ENCODE measurements at regions not wholly inside any gene's neighbourhood (a gene's known extent, or its start where the extent isn't known, plus 50 kb on each side); places are given as distances from the start of the nearest gene placed in this dataset.
"Not testable (repeated sequence)": the region's sequence is repeated elsewhere in the genome, so short reads cannot be mapped to it uniquely, and the experiment has no call there.

DNA sequence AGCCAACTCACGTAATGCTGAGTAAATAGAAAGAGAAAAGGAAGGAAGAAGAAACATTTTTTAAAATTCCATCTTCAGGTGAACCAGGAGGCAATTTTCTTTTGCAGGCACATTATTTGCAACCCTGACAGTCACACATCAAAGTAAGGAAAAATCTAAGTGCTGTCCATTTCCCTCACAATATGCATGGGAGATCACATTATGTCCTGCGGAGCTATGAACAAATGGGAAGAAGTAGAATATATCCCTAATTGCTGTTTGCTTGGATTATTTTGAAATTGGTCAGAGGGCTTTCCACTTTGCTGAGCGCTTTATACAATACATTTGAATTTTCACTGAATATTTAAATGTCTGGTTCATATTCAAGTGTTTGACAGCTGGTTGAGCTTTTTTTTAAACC lies 133.8 kb upstream of the API5 start:
- no peak for TF ChIP-seq EZH2 (IDR thresholded peaks at IDR 0.05; ENCODE audit: insufficient read depth, low read length)
- TF ChIP-seq, protein P1, sequence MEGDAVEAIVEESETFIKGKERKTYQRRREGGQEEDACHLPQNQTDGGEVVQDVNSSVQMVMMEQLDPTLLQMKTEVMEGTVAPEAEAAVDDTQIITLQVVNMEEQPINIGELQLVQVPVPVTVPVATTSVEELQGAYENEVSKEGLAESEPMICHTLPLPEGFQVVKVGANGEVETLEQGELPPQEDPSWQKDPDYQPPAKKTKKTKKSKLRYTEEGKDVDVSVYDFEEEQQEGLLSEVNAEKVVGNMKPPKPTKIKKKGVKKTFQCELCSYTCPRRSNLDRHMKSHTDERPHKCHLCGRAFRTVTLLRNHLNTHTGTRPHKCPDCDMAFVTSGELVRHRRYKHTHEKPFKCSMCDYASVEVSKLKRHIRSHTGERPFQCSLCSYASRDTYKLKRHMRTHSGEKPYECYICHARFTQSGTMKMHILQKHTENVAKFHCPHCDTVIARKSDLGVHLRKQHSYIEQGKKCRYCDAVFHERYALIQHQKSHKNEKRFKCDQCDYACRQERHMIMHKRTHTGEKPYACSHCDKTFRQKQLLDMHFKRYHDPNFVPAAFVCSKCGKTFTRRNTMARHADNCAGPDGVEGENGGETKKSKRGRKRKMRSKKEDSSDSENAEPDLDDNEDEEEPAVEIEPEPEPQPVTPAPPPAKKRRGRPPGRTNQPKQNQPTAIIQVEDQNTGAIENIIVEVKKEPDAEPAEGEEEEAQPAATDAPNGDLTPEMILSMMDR (IDR thresholded peaks at IDR 0.05; ENCODE audit: insufficient read depth, low read depth, low read length): no peak
- FAIRE-seq (no peak), DNase-seq (ENCODE audit: low read depth) (no peak)
- H3K27ac ChIP-seq (ENCODE audit: low read depth, low read length): no peak overlapping the region
- Mint-ChIP-seq H3K9me3 (ENCODE audit: unreplicated experiment) (peaks cover under 1% of the 10 kb centered on the region), H3K27me3 (ENCODE audit: low read depth, unreplicated experiment) (peaks cover 2% of the 10 kb centered on the region), H3K4me1 (ENCODE audit: low read depth, unreplicated experiment) (no peaks in the 10 kb centered on the region), H3K36me3 (ENCODE audit: low read depth, unreplicated experiment) (no peaks in the 10 kb centered on the region), H3K27ac (ENCODE audit: unreplicated experiment) (no peak overlapping the region), H3K4me3 (ENCODE audit: unreplicated experiment) (no peak overlapping the region)
- H3K27me3 ChIP-seq (ENCODE audit: insufficient read depth, low read length): no peaks in the 10 kb centered on the region
- no peak overlapping the region for H3K4me2 ChIP-seq (ENCODE audit: low read length)
- no peaks in the 10 kb centered on the region for H3K36me3 ChIP-seq (ENCODE audit: insufficient read depth, low read length)
- no peak overlapping the region for H3K9ac ChIP-seq (ENCODE audit: low read length)
- H3K4me1 ChIP-seq (ENCODE audit: insufficient read depth, low read length): no peaks in the 10 kb centered on the region
- no peaks in the 10 kb centered on the region for H4K20me1 ChIP-seq (ENCODE audit: insufficient read depth, low read length)
- H2AFZ ChIP-seq (ENCODE audit: low read depth, low read length): no peak overlapping the region
- peaks cover 8% of the 10 kb centered on the region for H3K9me3 ChIP-seq (ENCODE audit: insufficient read depth, low read depth, low read length)
- no peaks in the 10 kb centered on the region for H3K79me2 ChIP-seq (ENCODE audit: insufficient read depth, low read length)
- H3K4me3 ChIP-seq (ENCODE audit: insufficient read depth, low read depth, low read length): no peak overlapping the region

DNA sequence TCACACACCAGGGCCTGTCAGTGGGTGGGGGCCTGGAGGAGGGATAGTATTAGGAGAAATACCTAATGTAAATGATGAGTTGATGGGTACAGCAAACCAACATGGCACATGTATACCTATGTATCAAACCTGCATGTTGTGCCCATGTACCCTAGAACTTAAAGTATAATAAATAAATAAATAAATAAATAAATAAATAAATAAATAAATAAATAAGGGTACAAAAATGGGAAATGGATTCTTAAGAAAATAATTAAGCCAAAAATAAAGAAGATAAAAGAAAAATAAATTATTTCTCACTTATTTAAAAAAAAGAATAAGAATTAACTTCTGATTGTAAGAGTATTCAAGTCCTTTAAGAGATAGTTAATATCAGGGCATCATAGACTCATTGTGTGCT lies 117.3 kb upstream of the API5 start:
- H3K9me3 ChIP-seq (ENCODE audit: insufficient read depth, low read depth, low read length); H4K20me1 ChIP-seq (ENCODE audit: insufficient read depth, low read length); H3K4me3 Mint-ChIP-seq (ENCODE audit: unreplicated experiment); H3K4me2 ChIP-seq (ENCODE audit: low read length); H3K4me1 Mint-ChIP-seq (ENCODE audit: low read depth, unreplicated experiment); H3K4me3 ChIP-seq (ENCODE audit: insufficient read depth, low read depth, low read length); FAIRE-seq; H3K27me3 Mint-ChIP-seq (ENCODE audit: low read depth, unreplicated experiment); H3K4me1 ChIP-seq (ENCODE audit: insufficient read depth, low read length); H3K36me3 Mint-ChIP-seq (ENCODE audit: low read depth, unreplicated experiment); H3K27ac ChIP-seq (ENCODE audit: low read depth, low read length); H2AFZ ChIP-seq (ENCODE audit: low read depth, low read length); H3K36me3 ChIP-seq (ENCODE audit: insufficient read depth, low read length); H3K79me2 ChIP-seq (ENCODE audit: insufficient read depth, low read length); DNase-seq (ENCODE audit: low read depth); H3K9me3 Mint-ChIP-seq (ENCODE audit: unreplicated experiment); H3K27me3 ChIP-seq (ENCODE audit: insufficient read depth, low read length); H3K9ac ChIP-seq (ENCODE audit: low read length); H3K27ac Mint-ChIP-seq (ENCODE audit: unreplicated experiment): not testable (repeated sequence)

DNA sequence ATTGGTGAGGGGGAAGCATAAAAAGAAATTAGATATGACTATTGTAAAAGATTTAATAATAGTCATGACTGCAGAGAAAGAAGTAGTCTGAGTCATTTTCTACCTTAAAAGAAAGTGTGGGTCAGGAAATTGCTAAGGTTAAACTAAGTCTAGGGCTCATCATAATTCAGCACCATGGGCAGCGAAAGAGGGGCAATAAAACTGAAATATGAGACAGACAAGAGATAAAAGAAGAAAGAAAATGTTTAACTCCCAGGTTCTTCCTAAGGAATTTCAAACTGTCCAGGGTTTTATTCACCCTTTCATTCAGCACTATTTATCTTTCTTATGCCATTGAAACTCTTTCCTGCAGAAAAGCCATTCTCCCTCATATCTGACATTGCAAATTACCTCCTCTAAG lies 114.4 kb upstream of the API5 start:
- H3K36me3 Mint-ChIP-seq (ENCODE audit: low read depth, unreplicated experiment): no peaks in the 10 kb centered on the region
- no peak overlapping the region for H3K4me3 Mint-ChIP-seq (ENCODE audit: unreplicated experiment)
- H3K79me2 ChIP-seq (ENCODE audit: insufficient read depth, low read length): no peaks in the 10 kb centered on the region
- H3K9ac ChIP-seq (ENCODE audit: low read length): no peak overlapping the region
- no peaks in the 10 kb centered on the region for H3K4me1 Mint-ChIP-seq (ENCODE audit: low read depth, unreplicated experiment)
- no peaks in the 10 kb centered on the region for H3K4me1 ChIP-seq (ENCODE audit: insufficient read depth, low read length)
- no peak overlapping the region for H3K4me2 ChIP-seq (ENCODE audit: low read length)
- H3K27ac Mint-ChIP-seq (ENCODE audit: unreplicated experiment): no peak overlapping the region
- TF ChIP-seq, protein P1 (IDR thresholded peaks at IDR 0.05; ENCODE audit: insufficient read depth, low read depth, low read length): no peak
- TF ChIP-seq EZH2 (IDR thresholded peaks at IDR 0.05; ENCODE audit: insufficient read depth, low read length): no peak
- no peak overlapping the region for H2AFZ ChIP-seq (ENCODE audit: low read depth, low read length)
- H3K27me3 Mint-ChIP-seq (ENCODE audit: low read depth, unreplicated experiment): no peaks in the 10 kb centered on the region
- H3K4me3 ChIP-seq (ENCODE audit: insufficient read depth, low read depth, low read length): no peak overlapping the region
- no peaks in the 10 kb centered on the region for H3K36me3 ChIP-seq (ENCODE audit: insufficient read depth, low read length)
- H3K27me3 ChIP-seq (ENCODE audit: insufficient read depth, low read length): no peaks in the 10 kb centered on the region
- FAIRE-seq (no peak), DNase-seq (ENCODE audit: low read depth) (no peak)
- H3K9me3 Mint-ChIP-seq (ENCODE audit: unreplicated experiment): no peaks in the 10 kb centered on the region
- H4K20me1 ChIP-seq (ENCODE audit: insufficient read depth, low read length): no peaks in the 10 kb centered on the region
- no peak overlapping the region for H3K27ac ChIP-seq (ENCODE audit: low read depth, low read length)
- peaks cover 3% of the 10 kb centered on the region for H3K9me3 ChIP-seq (ENCODE audit: insufficient read depth, low read depth, low read length)
